AML-193 (cell line): ENCODE measurements at regions not wholly inside any gene's neighbourhood (a gene's known extent, or its start where the extent isn't known, plus 50 kb on each side); places are given as distances from the start of the nearest gene placed in this dataset.
"Not testable (repeated sequence)": the region's sequence is repeated elsewhere in the genome, so short reads cannot be mapped to it uniquely, and the experiment has no call there.

Experiments
- DNase-seq, 2 experiments: peaks; one replicate each; lab custom pipeline; 2025; lab: John Stamatoyannopoulos, UW

GRCh38 chr4:31187979-31188378 is 467.8 kb downstream of the PCDH7 start:
- no peak for DNase-seq

DNA sequence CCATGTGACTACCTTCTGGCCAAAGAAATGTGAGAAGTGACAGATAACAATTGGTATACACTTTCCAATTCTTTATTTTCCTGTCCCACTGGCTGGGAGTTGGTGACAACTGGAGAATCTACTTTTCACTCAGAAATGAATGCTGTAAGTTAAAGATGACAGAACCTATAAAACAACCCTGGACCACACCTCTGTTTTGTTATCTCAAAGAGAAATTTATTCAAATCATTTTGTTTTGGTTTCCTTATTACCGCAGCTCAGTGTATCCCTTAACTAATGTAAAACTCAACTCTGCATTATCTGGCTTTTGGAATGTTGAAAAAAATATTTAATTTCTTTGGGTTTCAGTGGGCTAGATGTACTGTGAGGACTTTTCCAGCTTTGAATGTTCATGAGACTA is 469.8 kb downstream of the PCDH7 start:
- DNase-seq: no peak

DNA sequence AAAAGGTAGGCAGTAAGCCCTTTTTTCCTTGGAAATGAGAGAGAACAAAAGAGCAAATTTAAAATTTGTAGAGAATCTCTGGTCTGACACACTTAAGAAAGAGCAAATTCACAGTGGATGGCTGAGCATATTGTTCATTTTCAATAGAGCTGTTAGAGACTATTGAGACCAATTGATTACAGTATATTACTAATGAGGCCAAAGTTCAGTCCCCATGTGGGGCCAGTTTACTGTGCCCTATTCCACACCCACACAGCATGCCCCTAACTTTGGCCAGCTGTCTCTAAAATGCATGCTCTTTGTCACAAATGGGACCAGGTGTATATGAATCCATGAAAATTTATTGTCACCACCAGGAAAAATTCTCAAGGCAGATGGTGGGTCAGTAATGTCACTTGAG is 470.5 kb downstream of the PCDH7 start:
- no peak for DNase-seq

- no peak for DNase-seq
Observed at GRCh38 chr4:31192341-31192740, 472.2 kb downstream of the PCDH7 start.

DNA sequence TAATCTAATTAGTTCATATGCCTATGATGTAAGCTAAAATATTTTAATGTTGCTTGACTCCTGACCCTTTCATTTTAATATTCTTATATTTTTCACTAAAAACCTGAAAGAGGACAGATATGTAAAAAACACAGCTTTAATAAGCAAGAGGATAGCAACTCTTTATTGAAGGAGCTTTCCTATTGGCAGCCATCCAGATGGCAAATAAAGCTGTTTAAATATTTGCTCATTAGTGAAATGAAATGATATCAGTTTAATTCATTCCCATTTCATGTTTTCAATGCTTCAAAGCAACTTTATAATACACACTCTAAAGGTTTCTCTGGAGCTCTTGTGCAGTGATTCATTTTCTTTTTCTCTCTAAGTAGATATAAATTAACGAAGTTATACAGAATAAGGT is 473.4 kb downstream of the PCDH7 start:
- DNase-seq: no peak

- no peak for DNase-seq
Observed at GRCh38 chr4:31194823-31195222, 474.7 kb downstream of the PCDH7 start.

- no peak for DNase-seq
Observed at GRCh38 chr4:31199644-31200043, 479.5 kb downstream of the PCDH7 start.

- DNase-seq: not testable (repeated sequence)
Observed at GRCh38 chr4:31202054-31202453, 481.9 kb downstream of the PCDH7 start.

DNA sequence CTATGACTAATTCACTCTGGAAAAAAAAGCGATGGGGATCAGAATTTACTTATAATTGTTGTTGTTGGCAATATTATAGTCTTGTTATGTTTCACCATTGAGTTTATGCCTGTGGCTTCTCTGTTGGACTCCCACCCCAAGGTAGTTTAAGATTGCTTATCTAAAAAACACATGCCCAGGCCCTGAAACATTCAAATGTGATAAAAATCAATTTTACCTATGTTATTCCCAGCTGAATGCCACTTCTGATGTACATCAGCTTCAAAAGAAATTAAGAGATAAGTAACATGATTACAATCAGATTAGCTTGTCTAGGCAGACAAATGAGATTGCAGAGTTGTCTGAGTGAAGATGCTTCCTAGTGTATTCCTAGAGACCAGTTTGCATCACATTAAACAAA is 484.7 kb downstream of the PCDH7 start:
- DNase-seq: no peak

DNA sequence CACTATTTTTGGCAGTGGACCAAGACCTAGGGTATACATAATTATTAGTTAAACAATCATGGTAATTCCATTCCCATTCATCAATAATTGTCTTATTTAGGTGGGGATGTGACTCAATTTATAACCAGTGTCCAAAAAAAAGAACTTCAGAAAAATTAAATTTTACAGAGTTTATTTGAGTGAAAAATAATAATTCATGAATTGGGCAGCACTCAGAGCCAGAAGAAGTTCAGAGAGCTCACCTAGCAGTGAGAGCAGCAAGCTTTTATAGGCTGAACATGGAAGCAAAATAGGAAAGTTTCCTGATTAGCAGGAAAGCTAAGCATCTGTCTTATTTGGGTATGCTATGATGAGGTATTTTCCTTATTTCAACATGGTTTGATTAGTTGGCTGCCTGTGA is 500.8 kb downstream of the PCDH7 start:
- DNase-seq: no peak

- no peak for DNase-seq
Observed at GRCh38 chr4:31228068-31228467, 507.9 kb downstream of the PCDH7 start.

GRCh38 chr4:31230594-31230993 is 510.4 kb downstream of the PCDH7 start:
- DNase-seq: no peak

GRCh38 chr4:31234494-31234893 is 514.3 kb downstream of the PCDH7 start:
- DNase-seq: no peak

- no peak for DNase-seq
Observed at GRCh38 chr4:31234901-31235300, 514.7 kb downstream of the PCDH7 start.

DNA sequence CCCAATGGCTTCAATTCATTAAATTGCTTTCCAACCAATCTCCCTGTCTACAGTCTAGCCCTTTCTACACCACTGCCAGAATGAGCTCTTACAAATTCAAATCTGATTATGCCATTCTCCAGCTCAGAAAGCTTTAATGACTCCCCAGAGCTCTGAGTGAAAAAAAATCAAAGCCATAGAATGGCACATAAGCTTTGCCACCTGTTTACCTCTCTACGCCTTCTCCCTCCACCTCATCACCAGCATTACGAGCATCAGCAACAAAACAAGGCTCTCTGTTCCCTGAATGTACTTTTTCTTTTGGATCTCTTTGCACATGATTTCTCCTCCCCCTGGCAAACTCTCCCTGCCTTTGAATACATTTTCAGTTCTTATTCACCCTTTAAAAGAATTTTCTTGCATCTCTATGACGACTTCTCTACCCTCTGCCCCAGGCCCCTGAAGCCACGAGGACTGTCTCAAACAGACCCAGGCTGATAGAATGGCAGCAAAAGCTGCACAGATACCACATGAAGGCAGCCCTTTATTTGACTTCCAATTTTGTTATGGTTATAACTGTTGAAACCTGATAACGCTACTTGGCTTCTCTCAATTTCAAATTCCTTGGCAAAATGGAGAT is 516.0 kb downstream of the PCDH7 start:
- DNase-seq: no peak

GRCh38 chr4:31236639-31237173 is 516.5 kb downstream of the PCDH7 start:
- DNase-seq: no peak

- DNase-seq: no peak
Observed at GRCh38 chr4:31237233-31237632, 517.1 kb downstream of the PCDH7 start.

DNA sequence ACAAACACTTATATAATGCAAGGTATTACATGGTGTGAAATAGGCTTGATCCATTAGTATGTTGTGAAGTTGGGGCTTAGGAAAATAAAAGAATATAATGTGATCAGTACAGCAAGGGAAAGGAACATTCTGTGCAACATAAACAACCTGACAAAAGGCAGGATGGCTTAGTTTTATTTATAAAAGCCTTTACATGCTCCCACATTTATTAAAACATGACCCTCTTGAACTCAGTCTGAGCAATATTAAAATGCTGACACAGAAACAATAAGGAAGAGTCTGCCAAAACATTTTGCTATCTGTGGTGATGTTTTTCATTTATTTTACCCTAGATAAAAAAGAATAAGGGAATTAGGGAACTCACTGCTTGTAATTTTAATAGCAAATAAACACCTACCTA is 519.7 kb downstream of the PCDH7 start:
- no peak for DNase-seq

GRCh38 chr4:31241504-31242106 is 521.4 kb downstream of the PCDH7 start:
- no peak for DNase-seq

DNA sequence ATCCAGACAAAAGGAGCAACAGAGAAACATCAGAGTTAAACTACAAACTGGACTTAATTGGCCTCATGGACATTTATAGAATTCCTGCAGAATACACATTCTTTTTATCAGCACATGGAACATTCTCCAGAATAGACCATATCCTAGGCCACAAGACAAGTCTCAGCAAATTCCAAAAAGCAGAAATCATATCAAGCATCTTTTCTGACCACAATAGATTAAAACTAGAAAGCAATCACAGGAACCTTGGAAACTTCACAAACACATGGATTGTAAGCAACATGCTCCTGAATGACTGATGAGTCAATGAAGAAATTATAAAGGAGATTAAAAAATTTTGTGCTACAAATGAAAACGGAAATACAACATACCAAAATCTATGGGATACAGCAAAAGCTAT is 526.7 kb downstream of the PCDH7 start:
- DNase-seq: no peak

- no peak for DNase-seq
Observed at GRCh38 chr4:31259119-31259518, 539.0 kb downstream of the PCDH7 start.

- no peak for DNase-seq
Observed at GRCh38 chr4:31261632-31262031, 541.5 kb downstream of the PCDH7 start.

DNA sequence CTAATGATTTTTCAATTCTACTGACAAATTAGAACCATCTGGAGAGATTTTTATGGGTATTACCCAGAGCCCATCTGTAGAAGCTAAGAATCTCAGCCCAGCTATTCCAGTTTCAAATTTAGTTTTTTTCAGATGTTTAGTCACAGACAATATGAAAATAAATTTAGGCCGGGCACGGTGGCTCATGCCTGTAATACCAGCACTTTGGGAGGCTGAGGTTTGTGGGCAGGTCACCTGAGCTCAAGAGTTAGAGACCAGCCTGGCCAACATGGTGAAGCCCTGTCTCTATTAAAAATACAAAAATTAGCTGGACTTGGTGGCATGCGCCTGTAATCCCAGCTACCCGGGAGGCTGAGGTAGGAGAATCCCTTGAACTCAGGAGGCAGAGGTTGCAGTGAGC is 545.9 kb downstream of the PCDH7 start:
- not testable (repeated sequence) for DNase-seq
